ENCODE measurements at regions not wholly inside any gene's neighbourhood (a gene's known extent, or its start where the extent isn't known, plus 50 kb on each side); places are given as distances from the start of the nearest gene placed in this dataset.

DNA sequence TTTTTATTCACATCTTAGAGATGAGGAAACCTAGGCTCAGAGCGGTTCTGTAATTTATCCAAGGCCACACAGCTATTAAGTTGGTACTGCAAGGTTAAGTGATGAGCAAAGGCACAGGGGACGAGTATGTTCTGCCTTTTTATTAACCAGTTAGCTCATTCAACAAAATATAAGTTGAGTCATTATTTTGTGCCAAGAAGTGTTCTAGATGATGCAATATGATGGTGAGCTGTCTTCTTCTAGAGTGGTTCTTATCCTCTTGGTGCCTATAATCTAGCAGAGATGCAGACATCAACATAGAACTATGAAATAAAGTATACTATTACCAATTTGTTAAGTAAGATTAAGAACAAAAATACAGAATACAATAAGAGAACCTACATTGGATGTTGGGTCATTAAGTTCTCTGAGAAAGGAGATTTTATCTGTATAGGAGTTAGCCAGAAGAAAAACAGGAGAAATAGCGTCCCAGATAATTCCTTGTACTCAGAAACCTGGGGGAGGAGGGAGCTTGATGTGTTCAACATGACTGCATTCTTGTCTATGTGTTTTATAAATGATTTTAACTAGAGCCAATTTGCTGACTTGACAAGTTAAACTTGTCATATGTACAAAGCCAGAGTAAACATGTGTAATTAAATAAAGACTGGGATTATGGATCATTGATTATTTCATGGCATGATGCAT is 122.3 kb downstream of the TBXT start:
- H3K4me3 Mint-ChIP-seq: no peak overlapping the region
- peaks cover 3% of the 10 kb centered on the region for H3F3A ChIP-seq (ENCODE audit: low read depth)
- H3K9me3 ChIP-seq (ENCODE audit: low read depth): no peaks in the 10 kb centered on the region
- no peak overlapping the region for H3K4me2 ChIP-seq
- H3K4me3 ChIP-seq: no peak overlapping the region
- peaks cover 6% of the 10 kb centered on the region for H3K4me1 Mint-ChIP-seq
- H3K4me1 ChIP-seq: peaks cover 2% of the 10 kb centered on the region
- no peaks in the 10 kb centered on the region for H3K79me2 ChIP-seq (ENCODE audit: low read depth)
- no peak overlapping the region for H3K27ac ChIP-seq
- no peaks in the 10 kb centered on the region for H3K27me3 ChIP-seq
- no peaks in the 10 kb centered on the region for H3K27me3 Mint-ChIP-seq (ENCODE audit: insufficient read depth, low read depth)
- H2AFZ ChIP-seq (replicated peaks): no peak overlapping the region
- H3K27ac Mint-ChIP-seq: no peak overlapping the region
- no peaks in the 10 kb centered on the region for H3K36me3 ChIP-seq
- H4K20me1 ChIP-seq (ENCODE audit: low read depth): no peaks in the 10 kb centered on the region
- H3K9me3 Mint-ChIP-seq: peaks cover 13% of the 10 kb centered on the region
- TF ChIP-seq EZH2 (IDR thresholded peaks at IDR 0.05) (no peak), EZH2phosphoT487 (IDR thresholded peaks at IDR 0.05) (no peak)
- TF ChIP-seq, protein P1, sequence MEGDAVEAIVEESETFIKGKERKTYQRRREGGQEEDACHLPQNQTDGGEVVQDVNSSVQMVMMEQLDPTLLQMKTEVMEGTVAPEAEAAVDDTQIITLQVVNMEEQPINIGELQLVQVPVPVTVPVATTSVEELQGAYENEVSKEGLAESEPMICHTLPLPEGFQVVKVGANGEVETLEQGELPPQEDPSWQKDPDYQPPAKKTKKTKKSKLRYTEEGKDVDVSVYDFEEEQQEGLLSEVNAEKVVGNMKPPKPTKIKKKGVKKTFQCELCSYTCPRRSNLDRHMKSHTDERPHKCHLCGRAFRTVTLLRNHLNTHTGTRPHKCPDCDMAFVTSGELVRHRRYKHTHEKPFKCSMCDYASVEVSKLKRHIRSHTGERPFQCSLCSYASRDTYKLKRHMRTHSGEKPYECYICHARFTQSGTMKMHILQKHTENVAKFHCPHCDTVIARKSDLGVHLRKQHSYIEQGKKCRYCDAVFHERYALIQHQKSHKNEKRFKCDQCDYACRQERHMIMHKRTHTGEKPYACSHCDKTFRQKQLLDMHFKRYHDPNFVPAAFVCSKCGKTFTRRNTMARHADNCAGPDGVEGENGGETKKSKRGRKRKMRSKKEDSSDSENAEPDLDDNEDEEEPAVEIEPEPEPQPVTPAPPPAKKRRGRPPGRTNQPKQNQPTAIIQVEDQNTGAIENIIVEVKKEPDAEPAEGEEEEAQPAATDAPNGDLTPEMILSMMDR (IDR thresholded peaks at IDR 0.05): no peak
- no peak overlapping the region for H3K9ac ChIP-seq
- no peak for DNase-seq (ENCODE audit: low spot score)
- H3K36me3 Mint-ChIP-seq: no peaks in the 10 kb centered on the region

DNA sequence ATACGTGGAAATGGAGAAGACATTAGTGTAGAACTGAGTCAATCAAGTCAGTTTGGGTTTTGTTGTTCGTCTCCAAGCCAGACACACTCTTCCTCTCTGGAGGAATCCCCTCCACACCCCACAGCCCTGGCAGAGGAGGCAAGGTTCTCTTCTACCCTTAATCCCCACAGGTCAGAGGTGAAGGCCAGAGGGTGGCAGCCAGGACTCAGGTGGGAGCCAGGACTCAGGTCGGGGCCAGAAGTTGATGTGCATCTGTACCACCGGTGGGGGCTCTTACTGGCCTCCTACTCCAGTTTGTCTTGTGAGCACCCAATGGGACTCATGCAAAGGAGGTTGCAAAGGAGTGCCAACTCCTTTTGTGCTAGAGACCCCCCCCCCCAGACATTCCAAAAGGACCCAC is 126.4 kb downstream of the TBXT start:
- Histone ChIP-seq H3K9ac (no peak overlapping the region), H3K4me3 (no peak overlapping the region), H2AFZ (replicated peaks) (no peak overlapping the region), H3K27ac (no peak overlapping the region), H4K20me1 (ENCODE audit: low read depth) (no peaks in the 10 kb centered on the region), H3K79me2 (ENCODE audit: low read depth) (no peaks in the 10 kb centered on the region), H3K4me2 (no peak overlapping the region), H3K36me3 (no peaks in the 10 kb centered on the region), H3K9me3 (ENCODE audit: low read depth) (no peaks in the 10 kb centered on the region), H3K27me3 (no peaks in the 10 kb centered on the region), H3F3A (ENCODE audit: low read depth) (no peaks in the 10 kb centered on the region), H3K4me1 (no peaks in the 10 kb centered on the region)
- TF ChIP-seq EZH2 (IDR thresholded peaks at IDR 0.05) (no peak), EZH2phosphoT487 (IDR thresholded peaks at IDR 0.05) (no peak)
- TF ChIP-seq, protein P1 (IDR thresholded peaks at IDR 0.05): no peak
- Mint-ChIP-seq H3K36me3 (no peaks in the 10 kb centered on the region), H3K4me1 (peaks cover 3% of the 10 kb centered on the region), H3K27me3 (ENCODE audit: insufficient read depth, low read depth) (no peaks in the 10 kb centered on the region), H3K27ac (no peak overlapping the region), H3K4me3 (no peak overlapping the region), H3K9me3 (peaks cover 7% of the 10 kb centered on the region)
- no peak for DNase-seq (ENCODE audit: low spot score)

- Mint-ChIP-seq H3K4me3 (no peak overlapping the region), H3K36me3 (no peaks in the 10 kb centered on the region)
Measured at GRCh38 chr6:166040292-166040691, 127.4 kb downstream of the TBXT start.

More at GRCh38 chr6:166040292-166040691, 127.4 kb downstream of the TBXT start:
- H3K9me3 Mint-ChIP-seq: peaks cover 7% of the 10 kb centered on the region
- Histone ChIP-seq H3K4me1 (no peaks in the 10 kb centered on the region), H3K9ac (no peak overlapping the region), H4K20me1 (ENCODE audit: low read depth) (no peaks in the 10 kb centered on the region), H3K79me2 (ENCODE audit: low read depth) (no peaks in the 10 kb centered on the region), H3K4me3 (no peak overlapping the region), H2AFZ (replicated peaks) (no peak overlapping the region), H3K27me3 (no peaks in the 10 kb centered on the region), H3K36me3 (no peaks in the 10 kb centered on the region), H3K4me2 (no peak overlapping the region), H3K27ac (no peak overlapping the region), H3K9me3 (ENCODE audit: low read depth) (no peaks in the 10 kb centered on the region), H3F3A (ENCODE audit: low read depth) (no peaks in the 10 kb centered on the region)
- TF ChIP-seq EZH2 (IDR thresholded peaks at IDR 0.05): no peak
- TF ChIP-seq EZH2phosphoT487 (IDR thresholded peaks at IDR 0.05): no peak
- TF ChIP-seq, protein P1 (IDR thresholded peaks at IDR 0.05): no peak
- no peaks in the 10 kb centered on the region for H3K27me3 Mint-ChIP-seq (ENCODE audit: insufficient read depth, low read depth)
- no peak for DNase-seq (ENCODE audit: low spot score)
- no peaks in the 10 kb centered on the region for H3K4me1 Mint-ChIP-seq
- H3K27ac Mint-ChIP-seq: no peak overlapping the region
